ENCODE measurements at regions not wholly inside any gene's neighbourhood (a gene's known extent, or its start where the extent isn't known, plus 50 kb on each side); places are given as distances from the start of the nearest gene placed in this dataset.

- TF ChIP-seq CTCF (IDR thresholded peaks at IDR 0.05 in 2 of 3, conservative IDR thresholded peaks at IDR 0.05 in 1 of 3; ENCODE audit: borderline replicate concordance in 1 of 3, insufficient read depth in 1 of 3, low read depth in 2 of 3, low read length in 2 of 3) (no peak), JUND (IDR thresholded peaks at IDR 0.05) (no peak), CBX3 (IDR thresholded peaks at IDR 0.05; ENCODE audit: low read depth) (no peak)
These were observed 115.9 kb upstream of the LPP start for GRCh38 chr3:188037965-188038581.

Data from HCT116 (cell line).